ENCODE measurements at regions not wholly inside any gene's neighbourhood (a gene's known extent, or its start where the extent isn't known, plus 50 kb on each side); places are given as distances from the start of the nearest gene placed in this dataset.
"Not testable (repeated sequence)": the region's sequence is repeated elsewhere in the genome, so short reads cannot be mapped to it uniquely, and the experiment has no call there.

DNA sequence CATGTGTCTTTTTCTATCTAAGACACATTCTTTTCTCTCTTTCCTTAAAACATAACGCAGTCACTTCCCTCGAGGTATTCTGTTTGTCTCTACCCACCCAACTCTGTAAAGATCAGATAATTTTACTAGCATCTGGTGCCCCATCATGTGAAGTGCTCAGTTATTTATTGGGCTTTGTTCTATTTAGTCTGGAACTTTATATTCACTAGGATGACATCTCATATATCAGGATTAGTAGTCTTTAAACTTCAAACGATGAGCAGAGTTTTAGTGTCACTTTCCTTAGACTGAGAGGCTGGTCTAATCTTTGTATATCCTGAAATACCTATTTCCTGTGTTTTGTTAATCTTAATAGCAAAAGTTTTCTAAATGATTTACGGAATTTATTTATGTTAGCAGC, 445.5 kb upstream of the NDST3 start:
- no peak overlapping the region for H3K27ac ChIP-seq
- TF ChIP-seq, protein P1, sequence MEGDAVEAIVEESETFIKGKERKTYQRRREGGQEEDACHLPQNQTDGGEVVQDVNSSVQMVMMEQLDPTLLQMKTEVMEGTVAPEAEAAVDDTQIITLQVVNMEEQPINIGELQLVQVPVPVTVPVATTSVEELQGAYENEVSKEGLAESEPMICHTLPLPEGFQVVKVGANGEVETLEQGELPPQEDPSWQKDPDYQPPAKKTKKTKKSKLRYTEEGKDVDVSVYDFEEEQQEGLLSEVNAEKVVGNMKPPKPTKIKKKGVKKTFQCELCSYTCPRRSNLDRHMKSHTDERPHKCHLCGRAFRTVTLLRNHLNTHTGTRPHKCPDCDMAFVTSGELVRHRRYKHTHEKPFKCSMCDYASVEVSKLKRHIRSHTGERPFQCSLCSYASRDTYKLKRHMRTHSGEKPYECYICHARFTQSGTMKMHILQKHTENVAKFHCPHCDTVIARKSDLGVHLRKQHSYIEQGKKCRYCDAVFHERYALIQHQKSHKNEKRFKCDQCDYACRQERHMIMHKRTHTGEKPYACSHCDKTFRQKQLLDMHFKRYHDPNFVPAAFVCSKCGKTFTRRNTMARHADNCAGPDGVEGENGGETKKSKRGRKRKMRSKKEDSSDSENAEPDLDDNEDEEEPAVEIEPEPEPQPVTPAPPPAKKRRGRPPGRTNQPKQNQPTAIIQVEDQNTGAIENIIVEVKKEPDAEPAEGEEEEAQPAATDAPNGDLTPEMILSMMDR (conservative IDR thresholded peaks at IDR 0.05) = no peak

DNA sequence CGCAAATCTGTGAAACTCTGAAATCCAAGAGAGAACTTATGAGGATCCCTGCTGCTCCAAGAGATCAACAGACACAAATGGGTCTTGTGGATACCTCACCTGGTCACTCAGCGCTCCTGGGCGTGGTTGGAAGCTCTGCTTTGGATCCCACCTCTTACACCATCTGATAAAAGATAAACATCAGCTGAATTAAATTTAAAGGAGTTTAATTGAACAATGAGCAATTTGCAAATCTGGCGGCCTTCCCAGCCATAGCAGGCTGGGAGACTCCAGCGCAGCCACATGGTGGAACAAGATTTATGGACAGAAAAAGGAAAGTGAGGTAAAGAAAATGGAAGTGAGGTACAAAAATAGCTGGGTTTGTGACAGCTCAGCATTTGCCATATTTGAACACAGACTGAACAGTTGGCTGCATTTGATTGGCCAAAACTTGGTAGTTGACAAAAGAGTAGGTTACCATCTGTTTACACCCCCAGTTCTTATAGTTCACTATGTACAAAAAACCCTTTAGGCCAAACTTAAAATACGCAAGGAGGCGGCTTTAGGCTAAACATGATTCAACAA, 437.3 kb upstream of the NDST3 start:
- H3K27ac ChIP-seq = no peak overlapping the region
- TF ChIP-seq, protein P1 (conservative IDR thresholded peaks at IDR 0.05) = no peak

- H3K27ac ChIP-seq = not testable (repeated sequence)
Measured at GRCh38 chr4:117599393-117599792, 434.9 kb upstream of the NDST3 start.

- not testable (repeated sequence) for H3K27ac ChIP-seq
Measured at GRCh38 chr4:117600936-117601335, 433.4 kb upstream of the NDST3 start.

DNA sequence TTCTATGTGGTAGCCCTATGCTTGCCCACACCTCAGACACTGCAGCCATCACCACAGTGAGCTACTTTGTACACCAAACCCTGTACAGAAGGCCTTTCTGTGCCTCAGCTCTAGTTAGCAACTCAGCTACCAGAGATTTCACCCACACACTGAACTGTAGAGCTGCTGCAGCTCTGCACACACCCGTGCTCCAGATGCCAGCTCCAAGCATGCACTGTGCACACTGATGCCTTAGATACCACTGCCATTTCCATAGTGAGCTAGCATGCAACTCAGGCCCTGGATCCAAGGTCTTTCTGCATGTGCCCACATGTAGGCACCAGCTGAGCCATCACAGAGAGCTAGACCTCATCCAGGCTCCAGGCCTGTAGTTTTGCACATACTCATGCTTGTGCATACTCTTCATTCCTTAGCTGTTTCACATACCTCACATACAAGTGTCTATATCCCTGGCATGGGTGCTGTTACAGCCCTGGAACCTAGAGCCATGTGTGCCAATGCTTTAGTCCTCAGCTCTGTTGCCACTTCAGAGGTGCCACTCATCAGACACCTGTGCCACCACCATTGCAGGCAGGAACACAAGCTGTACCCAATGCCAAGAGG, 423.5 kb upstream of the NDST3 start:
- TF ChIP-seq, protein P1 (conservative IDR thresholded peaks at IDR 0.05) = no peak
- H3K27ac ChIP-seq = no peak overlapping the region

DNA sequence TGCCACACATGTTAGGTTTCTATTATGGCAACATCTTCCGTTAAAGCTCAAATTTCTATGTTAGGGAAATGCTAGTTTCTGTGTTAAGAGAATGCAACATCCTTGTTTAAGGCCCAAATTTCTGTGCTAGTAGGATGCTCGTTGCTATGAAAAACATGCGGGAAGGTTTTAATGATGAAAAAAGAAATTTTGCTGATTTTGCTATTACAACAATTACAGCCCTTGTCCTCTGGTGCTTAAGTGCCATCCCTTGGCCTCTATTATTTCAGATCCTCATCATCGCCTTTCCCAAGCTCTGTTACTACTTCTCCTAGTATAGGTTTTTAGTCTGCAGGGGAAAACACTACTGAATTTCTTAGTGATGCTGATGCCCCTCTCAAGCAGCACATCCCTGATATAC, 412.6 kb upstream of the NDST3 start:
- no peak overlapping the region for H3K27ac ChIP-seq
- TF ChIP-seq, protein P1 (conservative IDR thresholded peaks at IDR 0.05) = no peak

DNA sequence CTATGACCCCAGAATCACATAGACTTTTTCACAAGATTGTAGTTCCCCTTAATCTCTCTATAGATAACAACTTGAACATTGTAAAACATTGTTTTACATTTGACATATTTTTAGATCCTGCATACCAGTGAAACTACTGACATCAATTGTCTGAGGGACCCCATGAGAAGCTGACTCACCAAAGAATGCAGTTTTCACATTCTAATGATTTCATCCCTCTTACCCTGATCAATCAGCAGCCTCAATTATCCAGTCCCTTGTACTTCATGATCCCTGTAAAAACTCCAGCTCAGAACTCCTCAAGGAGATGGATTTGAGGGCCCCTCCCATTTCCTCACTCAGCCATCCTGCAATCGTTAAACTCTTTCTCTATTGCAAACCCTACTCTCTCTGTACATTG, 411.0 kb upstream of the NDST3 start:
- H3K27ac ChIP-seq = no peak overlapping the region
- TF ChIP-seq, protein P1 (conservative IDR thresholded peaks at IDR 0.05) = no peak

- H3K27ac ChIP-seq = no peak overlapping the region
- TF ChIP-seq, protein P1 (conservative IDR thresholded peaks at IDR 0.05) = no peak
Measured at GRCh38 chr4:117626664-117627063, 407.6 kb upstream of the NDST3 start.

DNA sequence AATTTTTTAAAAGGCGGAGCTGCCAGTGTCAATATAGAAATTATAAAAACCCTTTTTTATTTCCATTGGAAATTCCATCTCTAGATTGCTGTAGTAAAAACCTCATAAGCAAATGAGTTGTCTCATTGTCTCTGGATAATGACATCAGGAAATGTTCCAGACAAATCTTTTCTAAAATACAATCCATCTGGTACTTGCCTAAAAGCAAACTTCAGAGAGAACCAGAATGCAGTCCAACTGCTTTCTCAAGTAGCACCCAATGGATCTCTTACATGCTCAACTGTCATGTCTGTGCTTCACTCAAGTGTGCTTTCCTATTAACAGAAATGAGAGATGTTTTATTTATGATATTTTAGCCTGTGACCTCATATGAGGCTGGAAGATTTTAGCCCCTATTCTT, 399.6 kb upstream of the NDST3 start:
- no peak overlapping the region for H3K27ac ChIP-seq
- TF ChIP-seq, protein P1 (conservative IDR thresholded peaks at IDR 0.05) = no peak
